CD8-positive, alpha-beta memory T cell (primary cell): ENCODE measurements at regions not wholly inside any gene's neighbourhood (a gene's known extent, or its start where the extent isn't known, plus 50 kb on each side); places are given as distances from the start of the nearest gene placed in this dataset.

Experiments used
- CTCF ChIA-PET: fragments of 350-600 bp; sonication (Branson Sonifier 250); formaldehyde crosslinking; loops from one replicate; lab custom pipeline; 2021; ENCODE audit warnings: antibody characterized with exemption; lab: Charles Lee
- POLR2A ChIA-PET: fragments of 350-600 bp; sonication (Branson Sonifier 250); formaldehyde crosslinking; loops from one replicate; lab custom pipeline; 2021; ENCODE audit warnings: antibody characterized with exemption; lab: Charles Lee
- DNase-seq, 5 donors: peaks; one replicate each; pipeline versions ENCODE4 v3.0.0 to v3.0.0-alpha.2; 2020 to 2022; ENCODE audit warnings: mixed read lengths in 1 of 5
- H3K27ac ChIP-seq: one replicate; pipeline ENCODE4 v1.7.0; 2013; ENCODE audit warnings: low read depth, mild to moderate bottlenecking, low read length, moderate library complexity
- H3K27me3 ChIP-seq: 2 replicates; pipeline ENCODE4 v1.7.0; 2013; ENCODE audit warnings: low read length, mild to moderate bottlenecking; ENCODE audit not compliant: insufficient read depth, poor library complexity, severe bottlenecking
- H3K36me3 ChIP-seq: 2 replicates; pipeline ENCODE4 v1.7.0; 2013; ENCODE audit warnings: mild to moderate bottlenecking, low read length, moderate library complexity; ENCODE audit not compliant: insufficient read depth
- H3K4me1 ChIP-seq: 2 replicates; pipeline ENCODE4 v1.7.0; 2013; ENCODE audit warnings: mild to moderate bottlenecking, low read length, moderate library complexity; ENCODE audit not compliant: insufficient read depth
- H3K4me3 ChIP-seq: 2 replicates; pipeline ENCODE4 v1.7.0; 2013; ENCODE audit warnings: mild to moderate bottlenecking, low read length
- H3K9me3 ChIP-seq: 2 replicates; pipeline ENCODE4 v1.7.0; 2013; ENCODE audit warnings: mild to moderate bottlenecking, low read length
- H3K27ac Mint-ChIP-seq, 8 donors: one replicate each; pipeline ENCODE4 v1.8.0; 2020 to 2021; ENCODE audit warnings: mixed read lengths in 8 of 8, mild to moderate bottlenecking in 6 of 8, inconsistent platforms in 3 of 8, moderate library complexity in 3 of 8
- H3K27me3 Mint-ChIP-seq, 2 donors: one replicate each; pipeline ENCODE4 v1.8.0; 2020 to 2021; ENCODE audit warnings: mixed read lengths in 2 of 2, mild to moderate bottlenecking in 1 of 2, moderate library complexity in 1 of 2
- H3K36me3 Mint-ChIP-seq, 3 donors: one replicate each; pipeline ENCODE4 v1.8.0; 2020 to 2021; ENCODE audit warnings: mixed read lengths in 3 of 3, inconsistent platforms in 1 of 3, mild to moderate bottlenecking in 1 of 3
- H3K4me1 Mint-ChIP-seq, 3 donors: one replicate each; pipeline ENCODE4 v1.8.0; 2020 to 2021; ENCODE audit warnings: mixed read lengths in 3 of 3, inconsistent platforms in 1 of 3, mild to moderate bottlenecking in 1 of 3
- H3K4me3 Mint-ChIP-seq, 7 donors: one replicate each; pipeline ENCODE4 v1.8.0; 2020 to 2021; ENCODE audit warnings: mixed read lengths in 7 of 7, mild to moderate bottlenecking in 6 of 7, moderate library complexity in 4 of 7, inconsistent platforms in 2 of 7
- H3K9me3 Mint-ChIP-seq, 5 donors: one replicate each; pipeline ENCODE4 v1.8.0; 2020 to 2022; ENCODE audit warnings: mixed read lengths in 5 of 5, mild to moderate bottlenecking in 3 of 5, moderate library complexity in 2 of 5, inconsistent platforms in 1 of 5

DNA sequence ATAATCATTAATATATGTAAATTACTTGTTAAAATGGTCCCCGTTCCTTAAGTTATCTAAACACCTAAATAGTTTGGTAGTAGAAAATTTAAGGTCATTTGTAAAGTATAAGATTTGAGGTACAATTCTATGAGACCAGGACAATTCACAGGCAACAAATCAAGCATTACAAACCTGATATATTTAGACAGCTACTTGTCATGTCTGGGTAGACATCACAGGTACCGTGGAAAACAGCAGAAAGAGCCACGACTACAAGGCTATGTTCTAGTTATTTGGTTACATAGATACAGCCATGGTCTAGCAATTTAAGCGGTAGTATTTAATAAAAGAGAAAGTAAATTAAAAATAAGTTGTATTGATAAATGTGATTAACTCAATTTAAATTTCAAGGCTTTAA is 393.1 kb upstream of the ID4 start:
- POLR2A ChIA-PET: no interaction called here
- no peaks in the 10 kb centered on the region for H3K27me3 ChIP-seq
- H3K27ac Mint-ChIP-seq: no peak overlapping the region
- CTCF ChIA-PET: no interaction called here
- peaks cover 3 to 10% (median 4%) of the 10 kb centered on the region in 5 donors for H3K9me3 Mint-ChIP-seq
- no peak for DNase-seq
- H3K4me3 ChIP-seq: no peak overlapping the region
- H3K27me3 Mint-ChIP-seq: no peaks in the 10 kb centered on the region
- no peak overlapping the region for H3K27ac ChIP-seq
- no peak overlapping the region for H3K4me3 Mint-ChIP-seq
- no peaks in the 10 kb centered on the region for H3K36me3 ChIP-seq
- no peaks in the 10 kb centered on the region for H3K9me3 ChIP-seq
- H3K36me3 Mint-ChIP-seq: no peaks in the 10 kb centered on the region
- H3K4me1 ChIP-seq: no peaks in the 10 kb centered on the region
- no peaks in the 10 kb centered on the region for H3K4me1 Mint-ChIP-seq

DNA sequence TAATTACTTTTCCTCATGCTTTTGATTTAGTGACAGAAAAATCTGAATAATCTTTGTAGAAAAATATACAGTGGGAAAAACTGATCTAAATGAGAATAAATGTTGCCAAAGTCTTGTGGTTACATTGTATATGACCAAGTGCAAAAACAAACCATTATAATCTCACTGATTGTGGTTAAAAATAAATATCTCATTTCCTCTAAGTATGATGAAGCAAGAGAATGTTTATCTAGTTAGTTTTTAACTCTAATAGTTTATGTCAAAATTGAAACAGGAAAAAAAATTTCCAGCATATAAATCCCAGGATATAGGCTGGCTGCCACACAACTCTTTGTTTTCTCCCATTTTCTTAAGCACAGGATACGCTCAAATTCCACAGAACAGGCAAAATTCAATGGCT is 392.7 kb upstream of the ID4 start:
- no peaks in the 10 kb centered on the region for H3K27me3 ChIP-seq
- CTCF ChIA-PET: no interaction called here
- H3K4me1 ChIP-seq: no peaks in the 10 kb centered on the region
- no peak for DNase-seq
- no peak overlapping the region for H3K27ac ChIP-seq
- H3K4me3 ChIP-seq: no peak overlapping the region
- H3K9me3 Mint-ChIP-seq: peaks cover 3 to 10% (median 4%) of the 10 kb centered on the region in 5 donors
- H3K9me3 ChIP-seq: no peaks in the 10 kb centered on the region
- H3K27me3 Mint-ChIP-seq: no peaks in the 10 kb centered on the region
- H3K36me3 ChIP-seq: no peaks in the 10 kb centered on the region
- POLR2A ChIA-PET: no interaction called here
- H3K4me3 Mint-ChIP-seq: no peak overlapping the region
- no peaks in the 10 kb centered on the region for H3K4me1 Mint-ChIP-seq
- H3K27ac Mint-ChIP-seq: no peak overlapping the region
- no peaks in the 10 kb centered on the region for H3K36me3 Mint-ChIP-seq

DNA sequence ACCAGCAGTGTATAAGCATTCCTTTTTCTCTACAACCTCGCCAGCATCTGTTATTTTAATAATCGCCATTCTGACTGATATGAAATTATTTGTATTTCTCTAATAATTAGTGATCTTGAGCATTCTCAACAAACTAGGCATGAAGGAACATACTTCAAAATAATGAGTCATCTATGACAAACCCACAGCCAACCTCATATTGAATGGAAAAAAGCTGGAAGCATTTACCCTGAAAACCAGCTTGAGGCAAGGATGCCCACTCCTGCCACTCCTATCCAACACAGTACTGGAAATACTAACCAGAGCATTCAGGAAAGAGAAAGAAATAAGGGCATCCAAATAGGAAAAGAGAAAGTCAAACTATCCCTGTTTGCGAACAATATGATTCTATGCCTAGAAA is 390.6 kb upstream of the ID4 start:
- no peaks in the 10 kb centered on the region for H3K4me1 Mint-ChIP-seq
- H3K36me3 ChIP-seq: no peaks in the 10 kb centered on the region
- H3K36me3 Mint-ChIP-seq: no peaks in the 10 kb centered on the region
- DNase-seq: no peak
- H3K4me1 ChIP-seq: no peaks in the 10 kb centered on the region
- no peaks in the 10 kb centered on the region for H3K27me3 ChIP-seq
- ChIA-PET POLR2A (no interaction called here), CTCF (no interaction called here)
- H3K27ac Mint-ChIP-seq: no peak overlapping the region
- H3K27me3 Mint-ChIP-seq: no peaks in the 10 kb centered on the region
- H3K4me3 Mint-ChIP-seq: no peak overlapping the region
- no peaks in the 10 kb centered on the region for H3K9me3 ChIP-seq
- H3K4me3 ChIP-seq: no peak overlapping the region
- H3K9me3 Mint-ChIP-seq: peaks cover 3 to 16% (median 7%) of the 10 kb centered on the region in 5 donors
- H3K27ac ChIP-seq: no peak overlapping the region

DNA sequence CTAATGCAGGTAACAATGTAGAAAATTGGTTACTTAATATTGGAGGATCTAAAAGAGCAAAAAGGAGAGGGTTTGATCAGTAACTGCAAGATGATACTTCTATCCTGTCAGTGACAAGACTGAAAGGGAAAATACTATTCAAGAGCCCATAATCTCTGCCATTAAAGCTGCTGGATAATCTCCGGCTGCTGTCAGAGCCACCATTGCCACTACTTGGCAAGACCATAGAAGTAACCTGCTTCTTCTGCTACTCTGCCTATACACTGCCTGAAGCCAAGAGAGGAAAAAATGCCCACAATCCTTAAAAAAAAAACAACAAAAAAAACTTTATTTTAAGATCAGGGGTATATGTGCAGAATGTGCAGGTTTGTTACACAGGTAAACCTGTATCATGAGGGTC is 386.5 kb upstream of the ID4 start:
- no peak overlapping the region for H3K4me3 Mint-ChIP-seq
- Histone ChIP-seq H3K4me1 (no peaks in the 10 kb centered on the region), H3K36me3 (no peaks in the 10 kb centered on the region), H3K27ac (no peak overlapping the region), H3K9me3 (no peaks in the 10 kb centered on the region), H3K4me3 (no peak overlapping the region), H3K27me3 (no peaks in the 10 kb centered on the region)
- CTCF ChIA-PET: no interaction called here
- no peaks in the 10 kb centered on the region for H3K4me1 Mint-ChIP-seq
- no peak overlapping the region for H3K27ac Mint-ChIP-seq
- H3K9me3 Mint-ChIP-seq: peaks cover 3 to 19% (median 7%) of the 10 kb centered on the region in 5 donors
- no peaks in the 10 kb centered on the region for H3K36me3 Mint-ChIP-seq
- DNase-seq: no peak
- peaks cover 0 to 2% of the 10 kb centered on the region in 2 donors for H3K27me3 Mint-ChIP-seq
- POLR2A ChIA-PET: no interaction called here

DNA sequence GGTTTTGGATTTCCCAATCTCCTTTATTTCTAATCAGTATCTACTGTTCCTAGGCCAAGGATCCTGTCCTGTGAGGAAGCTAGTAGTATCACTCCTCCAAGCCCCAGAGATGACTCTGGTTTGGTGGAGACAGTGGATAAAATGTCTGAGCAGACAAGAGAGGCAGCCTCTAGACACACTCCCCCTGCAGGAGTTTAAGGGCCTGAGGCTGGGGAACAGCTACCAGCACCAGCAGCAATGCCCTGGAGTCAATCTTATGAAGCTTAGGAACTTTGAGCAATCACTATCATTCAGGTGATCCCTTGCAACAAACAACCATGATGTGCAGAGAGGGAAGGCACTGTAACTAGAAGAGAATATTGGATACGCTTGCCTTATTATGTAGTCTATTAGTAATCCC is 384.7 kb upstream of the ID4 start:
- Histone ChIP-seq H3K4me1 (no peaks in the 10 kb centered on the region), H3K9me3 (no peaks in the 10 kb centered on the region), H3K4me3 (no peak overlapping the region), H3K27ac (no peak overlapping the region), H3K36me3 (no peaks in the 10 kb centered on the region), H3K27me3 (no peaks in the 10 kb centered on the region)
- Mint-ChIP-seq H3K9me3 (peaks cover 0 to 12% (median 2%) of the 10 kb centered on the region in 5 donors), H3K27ac (no peak overlapping the region), H3K27me3 (peaks cover 0 to 2% of the 10 kb centered on the region in 2 donors), H3K4me3 (no peak overlapping the region), H3K36me3 (no peaks in the 10 kb centered on the region), H3K4me1 (no peaks in the 10 kb centered on the region)
- ChIA-PET CTCF (no interaction called here), POLR2A (no interaction called here)
- DNase-seq: no peak

DNA sequence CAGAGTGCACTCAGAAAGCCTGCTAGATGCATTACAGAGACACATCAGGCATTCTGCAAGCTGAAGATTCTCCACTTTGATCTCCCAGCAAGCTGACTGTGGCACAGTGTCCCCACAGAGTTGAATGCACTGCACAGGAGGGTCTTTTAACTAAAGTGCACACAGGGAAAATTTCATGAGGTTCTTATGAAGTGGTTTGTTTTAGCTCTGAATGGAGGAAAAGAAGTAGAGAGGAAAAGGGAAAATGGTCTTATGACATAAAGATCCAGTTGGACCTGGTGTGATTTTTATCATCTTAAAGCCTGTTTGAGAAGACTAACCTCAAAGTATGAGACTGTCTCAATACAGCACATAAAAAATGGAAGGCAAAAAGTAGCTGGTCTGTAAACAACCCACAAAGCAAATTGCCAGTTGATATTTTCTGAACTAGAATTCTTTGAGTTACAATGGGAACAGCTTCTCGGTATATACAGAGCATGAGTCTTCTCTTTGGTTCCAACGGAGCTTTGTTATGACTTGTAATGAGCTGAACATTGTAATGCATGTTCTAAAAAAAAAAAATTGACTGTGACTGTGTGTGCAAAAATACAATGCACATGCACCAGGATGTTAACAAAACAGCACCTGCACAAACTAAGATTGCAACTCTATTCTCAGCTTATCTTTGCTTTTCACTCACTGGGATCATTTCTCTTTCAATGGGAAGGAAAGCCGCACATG is 383.0 kb upstream of the ID4 start:
- peaks cover 0 to 2% of the 10 kb centered on the region in 2 donors for H3K27me3 Mint-ChIP-seq
- no peak for DNase-seq
- ChIA-PET POLR2A (no interaction called here), CTCF (no interaction called here)
- H3K4me1 Mint-ChIP-seq: no peaks in the 10 kb centered on the region
- no peaks in the 10 kb centered on the region for H3K9me3 ChIP-seq
- H3K27ac ChIP-seq: no peak overlapping the region
- H3K9me3 Mint-ChIP-seq: peaks cover 0 to 8% (median 2%) of the 10 kb centered on the region in 5 donors
- no peaks in the 10 kb centered on the region for H3K36me3 Mint-ChIP-seq
- no peak overlapping the region for H3K4me3 Mint-ChIP-seq
- no peaks in the 10 kb centered on the region for H3K4me1 ChIP-seq
- H3K36me3 ChIP-seq: no peaks in the 10 kb centered on the region
- H3K27me3 ChIP-seq: no peaks in the 10 kb centered on the region
- H3K27ac Mint-ChIP-seq: no peak overlapping the region
- H3K4me3 ChIP-seq: no peak overlapping the region

DNA sequence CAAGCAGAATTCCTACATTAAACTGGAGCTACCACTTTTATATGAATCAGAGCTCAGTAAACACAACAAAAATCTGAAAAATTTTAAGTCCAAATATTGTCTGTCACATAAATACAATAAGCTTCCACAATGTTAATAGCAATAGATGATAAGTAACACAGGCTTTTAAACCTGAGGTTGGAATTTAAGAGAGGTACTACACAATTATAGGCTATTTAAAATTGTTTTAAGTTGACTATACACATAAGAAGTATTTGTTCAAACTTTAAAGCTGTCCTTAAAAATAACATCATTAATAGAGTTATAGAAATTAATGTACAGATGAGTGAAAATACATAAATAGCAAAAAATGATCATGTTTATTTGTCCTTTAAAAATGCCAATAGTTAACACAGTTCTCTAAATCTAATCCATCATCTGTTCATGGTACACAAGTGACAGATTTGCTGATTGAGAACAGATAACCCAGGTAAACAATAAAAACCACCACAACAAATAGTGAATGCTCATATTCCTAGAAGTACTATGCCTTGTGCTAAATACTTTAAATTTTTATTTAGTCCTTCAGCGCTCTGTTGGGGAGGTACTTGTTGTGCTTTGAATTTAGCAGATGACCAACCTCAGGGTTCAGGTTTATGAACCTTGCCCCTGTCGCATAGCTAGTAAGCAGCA is 382.3 kb upstream of the ID4 start:
- no peak for DNase-seq
- H3K36me3 ChIP-seq: no peaks in the 10 kb centered on the region
- no peaks in the 10 kb centered on the region for H3K4me1 Mint-ChIP-seq
- H3K36me3 Mint-ChIP-seq: no peaks in the 10 kb centered on the region
- no peak overlapping the region for H3K27ac ChIP-seq
- H3K4me1 ChIP-seq: no peaks in the 10 kb centered on the region
- POLR2A ChIA-PET: no interaction called here
- CTCF ChIA-PET: no interaction called here
- H3K27me3 Mint-ChIP-seq: peaks cover 0 to 2% of the 10 kb centered on the region in 2 donors
- H3K27me3 ChIP-seq: no peaks in the 10 kb centered on the region
- H3K27ac Mint-ChIP-seq: no peak overlapping the region
- H3K9me3 Mint-ChIP-seq: peaks cover 0 to 8% (median 2%) of the 10 kb centered on the region in 5 donors
- H3K9me3 ChIP-seq: no peaks in the 10 kb centered on the region
- no peak overlapping the region for H3K4me3 Mint-ChIP-seq
- H3K4me3 ChIP-seq: no peak overlapping the region

DNA sequence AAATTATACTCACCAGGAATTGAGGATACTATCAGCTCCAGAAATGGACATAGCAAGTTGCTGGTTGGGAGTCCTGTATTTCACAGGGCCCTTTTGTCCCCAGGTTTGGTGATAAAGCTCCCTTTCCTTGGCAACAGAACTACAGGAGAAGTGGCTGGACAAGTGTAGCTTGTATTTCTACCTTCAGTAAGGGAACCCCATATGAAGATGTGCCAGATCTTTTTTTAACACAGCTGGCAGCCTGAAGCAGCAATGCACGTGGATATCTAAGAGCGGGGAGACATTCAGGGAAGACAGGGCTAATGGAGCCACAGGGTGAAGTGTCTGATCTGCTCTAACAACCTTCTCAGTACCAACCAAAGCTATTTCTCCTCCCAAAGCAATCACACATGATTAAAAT is 373.9 kb upstream of the ID4 start:
- Mint-ChIP-seq H3K27ac (no peak overlapping the region), H3K27me3 (no peaks in the 10 kb centered on the region), H3K9me3 (peaks cover 0 to 10% (median 3%) of the 10 kb centered on the region in 5 donors), H3K4me1 (no peaks in the 10 kb centered on the region), H3K36me3 (no peaks in the 10 kb centered on the region), H3K4me3 (no peak overlapping the region)
- Histone ChIP-seq H3K27ac (no peak overlapping the region), H3K36me3 (no peaks in the 10 kb centered on the region), H3K9me3 (no peaks in the 10 kb centered on the region), H3K4me1 (no peaks in the 10 kb centered on the region), H3K27me3 (no peaks in the 10 kb centered on the region), H3K4me3 (no peak overlapping the region)
- no peak for DNase-seq
- POLR2A ChIA-PET: no interaction called here
- CTCF ChIA-PET: no interaction called here
